Muscle of arm (tissue), 1 donor: ENCODE measurements at regions not wholly inside any gene's neighbourhood (a gene's known extent, or its start where the extent isn't known, plus 50 kb on each side); places are given as distances from the start of the nearest gene placed in this dataset.
"Not testable (repeated sequence)": the region's sequence is repeated elsewhere in the genome, so short reads cannot be mapped to it uniquely, and the experiment has no call there.

Source experiments
- DNase-seq: peaks from one replicate; pipeline ENCODE4 v3.0.0-alpha.2; 2013

- no peak for DNase-seq
Measured at GRCh38 chr6:82419132-82419581, 55.5 kb downstream of the TPBG start.

DNA sequence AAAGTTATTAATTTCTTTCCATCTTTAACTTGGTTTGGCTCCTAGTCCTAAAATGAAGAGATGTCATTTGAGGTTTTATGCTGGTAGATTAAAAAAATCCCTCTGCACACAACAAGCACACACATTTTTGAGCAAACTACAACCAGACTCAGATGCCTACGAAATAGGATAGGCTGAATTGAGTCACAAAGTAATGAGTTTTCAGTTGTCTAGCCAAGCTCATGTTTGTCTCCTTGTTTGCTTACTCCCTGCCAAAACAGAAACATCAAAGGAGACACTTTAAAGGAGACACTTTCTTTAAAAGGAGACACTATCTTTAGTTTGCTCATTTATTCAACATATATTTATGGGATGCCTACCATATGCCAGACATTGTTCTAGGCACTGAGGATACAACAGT is 56.2 kb downstream of the TPBG start:
- no peak for DNase-seq

GRCh38 chr6:82430611-82431010 is 67.0 kb downstream of the TPBG start:
- no peak for DNase-seq

DNA sequence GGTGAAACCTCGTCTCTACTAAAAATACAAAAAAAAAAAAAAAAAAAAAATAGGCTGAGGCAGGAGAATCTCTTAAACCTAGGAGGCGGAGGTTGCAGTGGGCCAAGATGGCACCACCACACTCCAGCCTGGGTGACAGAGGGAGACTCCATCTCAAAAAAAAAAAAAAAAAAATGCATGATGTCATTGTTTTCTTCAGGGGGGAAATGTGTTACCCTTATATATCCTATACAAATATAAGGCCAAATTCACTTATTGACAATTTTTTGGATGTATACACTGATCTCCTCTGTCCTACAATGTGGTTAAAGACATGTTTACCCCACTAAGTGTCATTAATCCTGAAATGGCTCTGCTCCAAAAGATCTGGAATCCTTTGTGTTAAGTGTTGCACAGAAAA is 73.1 kb downstream of the TPBG start:
- no peak for DNase-seq

DNA sequence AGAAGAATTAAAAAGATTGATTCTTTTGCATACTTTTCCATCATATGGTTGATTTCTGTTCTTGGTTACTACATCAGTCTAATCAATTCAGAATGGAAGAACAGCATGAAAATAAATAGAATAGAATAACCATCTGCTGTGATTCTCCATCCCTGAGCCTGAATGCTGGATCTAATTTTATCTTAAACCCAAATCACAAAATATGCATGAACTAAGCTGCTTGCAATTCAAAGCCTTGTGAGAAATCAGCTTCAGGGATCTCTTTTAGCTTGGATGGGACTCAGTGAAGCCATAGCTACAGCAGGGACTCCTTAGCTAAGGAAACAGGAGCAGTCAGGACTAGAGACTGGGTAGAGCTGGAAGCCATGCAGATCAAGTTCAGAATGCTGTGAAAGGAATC is 74.1 kb downstream of the TPBG start:
- no peak for DNase-seq

DNA sequence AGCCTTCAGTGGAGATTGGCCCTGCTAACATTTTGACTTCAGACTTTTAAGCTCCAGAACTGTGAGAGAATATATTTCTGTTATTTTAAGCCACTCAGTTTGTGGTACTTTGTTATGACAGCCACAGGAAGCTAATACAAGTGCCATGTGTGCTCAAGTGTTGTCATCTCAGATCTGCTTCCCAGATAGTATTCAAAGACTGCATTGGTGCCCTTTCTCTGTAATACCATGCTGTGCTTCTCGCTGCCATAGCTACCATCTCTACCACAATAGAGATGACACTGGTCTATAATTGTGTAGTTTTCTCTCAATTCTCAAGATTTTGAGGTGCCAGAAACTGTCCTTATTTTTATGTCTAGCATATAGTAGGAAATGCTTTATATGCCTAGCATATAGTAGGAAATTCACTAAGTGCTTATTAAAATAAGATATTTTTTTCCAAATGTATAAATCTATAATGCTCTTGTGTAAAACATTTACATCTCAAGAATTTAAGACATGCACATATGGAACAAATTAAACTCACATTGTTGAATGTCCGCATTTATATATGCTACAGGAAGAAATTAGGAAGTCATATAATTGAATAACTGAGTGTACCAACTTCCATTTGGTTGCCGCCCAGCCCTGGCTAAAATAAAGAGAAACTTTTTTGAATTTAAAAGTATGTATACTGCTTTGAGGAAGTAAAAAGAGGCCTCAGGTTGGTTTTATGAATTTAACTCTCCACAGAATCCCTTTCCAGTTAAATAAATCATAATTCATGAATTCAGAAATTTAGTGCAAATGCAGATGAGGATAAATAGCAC is 77.6 kb downstream of the TPBG start:
- DNase-seq = no peak

DNA sequence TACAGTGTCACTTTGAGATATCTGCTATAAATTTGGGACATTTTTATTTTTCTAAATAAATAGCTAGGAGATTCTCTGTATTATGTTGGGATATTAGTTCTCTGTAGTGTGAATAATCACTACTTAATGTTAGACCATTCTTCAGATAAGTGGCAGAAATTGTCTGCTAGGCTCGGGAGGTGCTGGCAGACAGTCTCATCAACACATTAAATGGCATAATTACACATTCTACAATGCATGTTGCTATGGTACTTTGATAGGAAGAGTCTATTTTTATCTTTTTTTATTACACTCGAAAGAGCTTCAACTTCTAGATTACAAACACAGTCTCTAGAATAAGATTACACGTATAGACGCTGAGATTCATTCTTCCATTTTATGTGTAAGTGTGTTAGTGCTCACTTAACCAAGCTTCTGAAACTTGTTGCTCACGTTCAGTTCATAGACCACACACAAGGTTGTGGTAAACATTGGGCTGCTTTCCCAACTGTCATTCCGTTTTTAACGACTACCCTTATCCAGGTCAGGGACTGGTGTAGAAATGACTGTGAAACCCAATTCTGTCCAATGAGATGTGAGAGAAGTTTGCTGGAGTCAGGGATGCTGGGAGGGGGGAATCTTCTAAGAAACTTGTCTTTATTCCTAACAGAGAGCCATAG is 78.6 kb downstream of the TPBG start:
- DNase-seq = no peak

DNA sequence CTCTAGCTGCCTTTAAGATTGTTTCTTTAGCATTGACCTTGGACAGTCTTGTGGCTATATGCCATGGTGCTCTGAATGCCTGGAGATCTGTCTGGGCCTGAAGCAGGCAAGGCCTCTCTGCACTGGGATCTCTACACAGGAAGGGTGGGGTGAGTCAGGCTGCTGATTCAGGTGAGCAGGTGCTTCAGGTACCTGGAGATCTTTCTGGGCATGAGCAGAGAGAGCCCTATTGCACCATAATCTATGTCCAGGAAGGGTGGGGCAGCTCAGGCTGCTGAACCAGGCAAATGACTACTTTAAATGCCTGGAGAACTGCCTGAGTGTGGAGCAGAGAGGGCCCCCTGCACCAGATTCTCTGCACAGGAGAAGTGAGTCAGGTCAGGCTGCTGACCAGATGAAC is 94.5 kb downstream of the TPBG start:
- no peak for DNase-seq

- no peak for DNase-seq
Measured at GRCh38 chr6:82458705-82459104, 95.1 kb downstream of the TPBG start.

- no peak for DNase-seq
Measured at GRCh38 chr6:82461536-82461935, 97.9 kb downstream of the TPBG start.

DNA sequence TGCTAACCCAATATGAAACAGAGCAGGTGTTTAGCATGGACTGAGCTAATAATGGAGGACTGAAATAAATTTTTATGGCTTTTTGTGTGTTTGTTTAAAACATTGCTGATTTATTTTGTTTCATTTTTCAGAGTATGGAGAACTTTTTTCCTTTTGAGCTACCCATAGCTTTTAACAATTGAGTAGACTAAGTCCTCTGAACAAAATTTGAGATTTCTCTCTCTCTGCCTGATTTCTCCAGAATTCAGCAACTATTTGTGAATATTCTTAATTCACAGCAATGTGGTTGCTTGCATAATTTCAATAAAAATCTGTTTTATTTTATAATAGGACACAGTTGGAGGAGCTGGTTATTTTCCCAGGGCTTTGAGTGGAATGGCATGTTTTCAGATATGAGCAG is 103.7 kb downstream of the TPBG start:
- DNase-seq = no peak

DNA sequence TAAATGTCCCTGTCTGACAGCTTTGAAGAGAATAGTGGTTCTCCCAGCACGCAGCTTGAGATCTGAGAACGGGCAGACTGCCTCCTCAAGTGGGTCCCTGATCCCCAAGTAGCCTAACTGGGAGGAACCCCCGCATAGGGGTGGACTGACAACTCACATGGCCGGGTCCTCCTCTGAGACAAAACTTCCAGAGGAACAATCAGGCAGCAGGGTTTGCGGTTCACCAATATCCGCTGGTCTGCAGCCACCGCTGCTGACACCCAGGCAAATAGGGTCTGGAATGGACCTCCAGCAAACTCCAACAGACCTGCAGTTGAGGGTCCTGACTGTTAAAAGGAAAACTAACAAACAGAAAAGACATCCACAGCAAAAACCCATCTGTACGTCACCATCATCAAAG is 106.5 kb downstream of the TPBG start:
- not testable (repeated sequence) for DNase-seq

GRCh38 chr6:82475106-82475505 is 111.5 kb downstream of the TPBG start:
- not testable (repeated sequence) for DNase-seq

GRCh38 chr6:82484001-82484400 is 120.4 kb downstream of the TPBG start:
- no peak for DNase-seq

DNA sequence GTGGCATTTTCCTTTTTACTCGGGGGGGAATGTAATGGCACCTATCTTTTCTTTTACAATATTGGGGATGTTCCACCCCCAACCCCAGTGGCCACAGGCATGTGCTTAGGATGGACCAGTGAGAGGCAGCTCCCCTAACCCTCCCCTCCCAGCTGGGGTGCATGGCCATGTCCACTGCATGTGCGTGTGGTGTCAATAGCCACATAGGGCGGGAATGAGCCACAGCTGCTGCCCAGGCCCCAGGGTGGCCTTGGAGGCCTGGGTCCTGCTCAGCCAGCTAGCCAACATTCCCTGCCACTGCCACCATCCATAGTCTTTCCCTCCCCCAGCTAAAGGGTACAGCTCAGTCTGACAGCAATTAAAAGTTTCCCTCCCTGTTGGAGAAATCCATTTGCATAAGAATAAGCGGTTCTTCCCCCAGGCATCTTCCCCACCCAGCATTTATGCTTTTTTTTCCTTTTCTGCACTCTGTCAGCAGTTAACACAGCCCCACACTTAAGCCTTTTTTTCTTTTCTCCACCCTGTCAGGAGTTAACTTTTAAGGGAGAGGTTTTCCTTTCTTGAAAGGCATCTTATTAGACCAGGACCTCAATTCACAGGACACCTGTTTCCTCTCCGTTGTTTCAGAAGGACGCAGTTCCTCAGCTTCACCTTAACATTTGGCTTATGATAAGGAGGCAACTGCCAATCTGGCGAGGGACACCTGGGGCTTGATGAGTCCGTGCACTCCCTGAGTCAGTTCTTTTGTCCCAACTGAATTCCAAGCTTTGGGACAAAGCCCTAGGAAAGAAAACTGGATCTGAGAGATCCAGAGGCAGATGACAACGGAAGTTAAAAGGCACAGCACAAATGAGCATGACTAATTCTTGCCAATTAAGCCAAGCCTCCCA is 121.4 kb downstream of the TPBG start:
- no peak for DNase-seq

- DNase-seq = no peak
Measured at GRCh38 chr6:82487895-82488294, 124.3 kb downstream of the TPBG start.

DNA sequence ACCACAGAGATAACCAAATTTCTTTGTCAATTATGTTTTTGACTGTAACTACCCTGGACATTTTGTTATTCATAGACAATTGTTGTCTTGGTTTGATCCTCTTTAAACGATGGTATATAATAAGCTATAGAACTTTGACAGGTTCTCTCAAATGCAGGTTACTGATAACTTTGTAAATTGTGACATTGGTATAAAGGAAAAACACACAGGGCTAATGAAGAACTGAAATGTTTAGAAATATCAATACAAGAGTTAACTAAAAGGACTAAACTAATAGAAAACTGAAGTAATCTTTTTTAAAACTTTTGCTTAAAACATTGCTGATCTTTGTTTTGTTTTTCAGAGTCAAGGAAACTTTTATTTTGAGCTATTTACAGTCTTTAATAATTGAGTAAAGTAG is 124.8 kb downstream of the TPBG start:
- DNase-seq = no peak

DNA sequence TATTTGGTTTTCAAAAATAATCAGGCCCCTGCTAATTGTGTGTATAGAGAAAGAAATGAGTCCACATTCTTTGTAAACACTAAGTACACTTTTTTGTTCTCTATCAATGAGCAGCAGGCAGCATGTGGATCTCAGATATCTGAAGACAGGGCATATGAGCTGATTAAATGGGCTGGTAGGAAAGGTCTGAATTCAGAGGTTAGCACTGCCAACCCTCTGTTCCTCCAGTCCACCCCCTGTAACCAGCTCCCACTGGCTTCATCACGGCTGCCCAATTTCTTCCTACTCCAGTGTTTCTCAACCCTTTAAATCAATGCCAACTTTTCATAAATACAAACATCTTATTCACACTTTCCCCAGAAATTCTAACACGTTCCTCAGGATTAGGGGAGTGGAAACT is 128.5 kb downstream of the TPBG start:
- no peak for DNase-seq

DNA sequence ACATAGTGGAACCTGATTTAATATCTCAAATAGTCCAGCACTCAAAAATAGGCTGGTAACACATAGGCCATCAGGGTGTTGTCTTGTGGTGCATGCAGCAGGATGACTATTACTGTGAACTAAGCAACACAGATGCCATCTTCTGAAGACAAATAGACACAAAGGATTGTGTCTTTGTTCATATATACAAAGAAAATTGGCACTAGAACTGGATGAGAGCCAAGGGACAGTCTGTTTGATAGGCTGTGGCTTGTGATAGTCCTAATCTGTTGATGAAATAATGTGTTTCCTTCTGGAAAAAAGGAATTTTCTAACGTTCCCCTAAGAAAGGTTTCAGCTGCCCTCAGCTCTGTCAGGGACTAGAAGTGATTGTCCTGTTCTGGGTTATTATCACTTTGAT is 129.8 kb downstream of the TPBG start:
- DNase-seq = no peak

GRCh38 chr6:82494367-82494766 is 130.8 kb downstream of the TPBG start:
- no peak for DNase-seq

GRCh38 chr6:82501901-82502300 is 138.3 kb downstream of the TPBG start:
- not testable (repeated sequence) for DNase-seq

GRCh38 chr6:82506526-82506925 is 142.9 kb downstream of the TPBG start:
- DNase-seq = no peak

GRCh38 chr6:82507112-82507511 is 143.5 kb downstream of the TPBG start:
- DNase-seq = no peak
